Stimulated activated CD4-positive, alpha-beta T cell treated with anti-CD3 and anti-CD28 coated beads, TNF-alpha, amount 100 ng/mL, for 48 hours (primary cell): ENCODE measurements at regions not wholly inside any gene's neighbourhood (a gene's known extent, or its start where the extent isn't known, plus 50 kb on each side); places are given as distances from the start of the nearest gene placed in this dataset.

Experiments
- DNase-seq, 3 donors: peaks; one replicate each; pipeline ENCODE4 v3.0.0-alpha.2; 2020; ENCODE audit warnings: low read depth in 3 of 3

DNA sequence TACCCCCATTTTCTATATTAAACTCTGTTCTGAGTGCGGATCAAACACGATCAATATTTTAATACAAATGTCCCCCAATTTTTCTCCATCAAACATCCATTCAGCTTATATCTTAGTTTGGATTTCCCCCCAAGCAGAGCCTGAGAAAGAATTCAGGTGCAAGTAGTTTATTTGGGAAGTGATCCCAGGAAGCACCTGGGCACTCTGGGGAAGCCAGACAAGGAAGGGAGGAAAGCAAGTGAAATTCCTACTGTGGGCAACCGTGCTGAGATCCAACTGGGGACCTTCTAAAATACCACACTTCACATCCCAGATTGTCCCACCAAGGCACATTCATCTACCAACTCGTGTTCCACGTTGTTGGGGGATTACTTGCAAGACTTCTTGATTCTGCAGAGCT is 323.4 kb upstream of the NBEA start:
- no peak for DNase-seq

DNA sequence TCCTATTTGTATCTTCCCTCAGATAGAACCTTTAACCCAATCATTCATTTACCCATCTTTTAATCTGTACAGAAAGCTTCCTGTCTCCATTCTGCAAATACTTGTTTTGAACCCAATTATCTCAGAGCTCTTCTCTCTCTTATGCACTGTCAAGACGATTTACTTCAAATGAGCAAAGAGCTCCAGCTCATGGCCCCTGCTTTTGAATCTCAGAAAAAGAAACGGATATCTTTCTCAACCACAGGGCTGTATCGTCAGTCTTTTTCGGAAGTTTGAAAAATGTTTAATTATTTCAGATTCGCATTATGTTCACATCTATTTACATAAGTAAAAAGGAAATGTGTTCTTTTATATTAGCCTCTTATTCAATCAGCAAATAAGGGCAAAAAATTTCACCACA is 322.7 kb upstream of the NBEA start:
- DNase-seq: no peak

DNA sequence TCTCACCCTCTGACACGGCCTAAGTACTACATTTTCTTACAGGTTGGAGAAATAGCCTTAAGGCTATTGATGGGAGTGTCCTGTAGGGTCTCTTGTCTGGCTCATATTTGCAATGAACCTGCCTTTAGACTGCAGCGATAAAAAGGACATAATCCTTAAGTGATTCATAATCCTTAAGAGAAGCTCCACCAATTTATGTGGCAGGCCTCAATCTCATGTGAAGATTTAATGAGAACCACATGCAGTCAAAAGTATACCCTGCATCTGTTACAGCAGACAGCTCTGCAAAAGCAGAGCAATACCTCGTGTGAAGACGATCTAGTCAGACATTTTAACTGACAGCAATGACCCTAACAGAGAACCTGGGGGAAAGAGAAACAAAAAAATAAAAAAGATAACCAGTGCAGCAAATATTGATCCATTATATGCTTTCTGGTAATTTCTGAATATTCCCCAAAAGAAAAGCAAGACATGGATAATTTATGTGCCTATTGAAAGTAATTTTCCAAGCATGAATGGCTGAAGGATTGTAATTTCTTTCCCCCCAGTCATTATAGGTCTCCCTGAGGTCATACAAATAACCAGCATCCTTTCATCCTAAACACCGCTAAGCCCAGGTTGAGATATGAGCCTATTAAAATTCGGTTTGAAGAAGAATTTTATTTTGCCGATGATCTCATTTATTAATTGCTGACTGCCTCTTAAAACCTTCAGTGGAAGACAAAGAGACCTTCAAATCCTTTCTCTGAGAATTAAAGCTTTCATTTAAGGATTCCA is 321.8 kb upstream of the NBEA start:
- DNase-seq: no peak

DNA sequence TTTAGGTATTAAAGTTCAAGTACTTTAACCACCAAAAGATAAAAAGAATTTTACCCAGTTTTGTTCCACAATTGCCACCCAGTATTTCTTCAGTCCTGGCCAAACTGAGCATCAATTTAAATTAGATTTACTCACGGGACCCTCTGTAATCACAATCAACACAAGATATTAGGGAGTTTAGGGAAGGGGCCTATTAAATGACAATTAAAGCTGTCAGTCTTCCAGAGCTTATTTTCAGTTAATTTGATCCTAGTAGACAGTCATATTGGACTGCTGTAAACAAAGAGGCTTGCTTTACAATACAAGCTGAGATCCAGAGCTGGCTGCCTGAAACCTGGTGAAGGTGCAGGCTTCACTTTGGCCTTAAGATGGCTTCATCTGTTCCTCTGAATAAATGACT is 321.2 kb upstream of the NBEA start:
- DNase-seq: no peak

DNA sequence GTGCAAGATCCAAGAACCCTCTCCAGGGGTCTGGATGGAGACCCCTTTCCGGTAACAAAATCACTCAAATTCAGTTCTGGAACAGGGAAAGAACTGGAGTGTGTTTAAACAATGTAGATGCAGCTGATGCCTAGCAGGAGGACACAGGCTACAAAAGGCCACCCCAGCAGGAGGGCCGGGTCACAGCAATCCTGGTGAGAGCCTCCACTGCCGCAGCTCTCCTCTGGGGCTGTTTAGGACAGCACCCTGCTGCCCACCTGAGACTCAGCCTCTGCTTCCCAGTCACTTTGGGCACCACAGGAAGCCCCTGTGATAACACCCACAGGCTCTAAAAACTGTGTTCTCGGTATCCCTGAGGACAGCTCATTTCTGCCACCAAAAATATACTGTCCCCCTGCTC is 318.7 kb upstream of the NBEA start:
- no peak for DNase-seq

DNA sequence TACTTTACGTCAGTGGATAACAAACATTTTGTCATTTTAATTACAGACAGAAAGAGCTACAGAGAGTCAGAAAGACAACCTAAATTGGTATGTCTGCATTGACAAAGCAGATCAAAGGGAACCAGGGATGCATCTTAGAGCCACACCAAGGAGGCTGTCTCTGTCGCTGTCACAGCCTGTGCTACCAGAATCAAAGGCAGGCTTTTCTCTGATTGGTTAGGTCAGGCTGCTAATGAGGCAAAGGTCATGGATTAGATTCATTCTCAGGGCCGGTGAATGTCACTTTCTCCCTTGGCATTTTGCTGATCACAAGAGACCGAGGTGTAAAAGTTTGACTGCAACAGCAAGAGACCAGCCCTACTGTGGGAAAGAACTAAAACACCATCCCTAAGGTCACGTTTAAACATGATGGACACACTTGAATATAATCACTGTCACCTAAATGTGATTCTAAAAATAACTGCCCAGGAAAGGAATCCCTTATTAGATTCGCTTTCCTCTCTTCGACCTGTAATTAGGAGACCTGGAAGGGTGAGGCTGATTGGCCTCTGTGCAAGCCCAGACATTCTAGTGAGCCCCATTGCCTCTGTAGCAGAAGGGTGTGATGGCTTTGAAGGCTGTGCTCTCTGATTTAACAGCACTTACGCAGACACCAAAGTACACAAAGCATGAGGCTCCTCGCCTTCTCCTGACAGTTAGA is 314.4 kb upstream of the NBEA start:
- DNase-seq: no peak

DNA sequence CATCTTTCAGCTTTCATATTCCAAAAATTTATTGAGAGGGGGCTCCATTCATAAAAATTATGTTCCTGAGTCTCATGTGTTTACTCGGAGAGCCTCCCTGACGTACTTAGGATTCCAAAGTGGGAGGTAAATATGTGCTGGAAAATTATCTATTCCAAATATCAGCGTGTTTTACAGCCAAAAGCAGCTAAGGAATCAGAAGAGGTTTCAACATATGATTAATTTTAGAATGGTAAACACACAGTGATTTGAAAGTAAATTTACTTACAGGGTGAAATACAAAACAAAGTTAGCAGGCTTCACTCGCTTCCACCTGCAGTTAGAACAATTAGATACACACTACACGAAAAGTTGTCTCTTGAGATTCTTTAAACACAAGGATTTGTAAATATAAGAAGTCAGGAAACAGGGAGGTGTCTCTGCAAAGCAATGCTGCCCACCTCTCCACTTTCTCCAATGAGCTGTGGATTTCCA is 313.8 kb upstream of the NBEA start:
- DNase-seq: no peak

DNA sequence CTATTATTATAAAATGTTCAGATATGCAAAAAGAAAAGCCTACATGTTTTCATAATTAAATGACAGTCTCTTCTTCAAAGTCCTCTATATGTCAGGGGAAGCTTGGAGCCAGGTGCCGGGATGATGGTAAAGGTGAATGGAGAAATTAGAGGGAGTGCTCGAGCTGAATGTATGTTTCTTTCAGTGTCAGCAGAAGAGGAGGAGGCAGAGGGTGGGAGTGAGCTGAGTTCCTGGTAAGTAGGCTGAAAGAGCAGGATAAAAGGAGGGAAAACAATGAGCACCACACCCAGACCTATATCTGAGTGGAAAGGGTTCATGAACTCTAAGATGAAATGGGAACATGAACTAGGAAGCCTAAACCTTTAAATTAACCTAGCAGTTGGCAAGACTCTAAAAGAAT is 307.6 kb upstream of the NBEA start:
- DNase-seq: no peak

DNA sequence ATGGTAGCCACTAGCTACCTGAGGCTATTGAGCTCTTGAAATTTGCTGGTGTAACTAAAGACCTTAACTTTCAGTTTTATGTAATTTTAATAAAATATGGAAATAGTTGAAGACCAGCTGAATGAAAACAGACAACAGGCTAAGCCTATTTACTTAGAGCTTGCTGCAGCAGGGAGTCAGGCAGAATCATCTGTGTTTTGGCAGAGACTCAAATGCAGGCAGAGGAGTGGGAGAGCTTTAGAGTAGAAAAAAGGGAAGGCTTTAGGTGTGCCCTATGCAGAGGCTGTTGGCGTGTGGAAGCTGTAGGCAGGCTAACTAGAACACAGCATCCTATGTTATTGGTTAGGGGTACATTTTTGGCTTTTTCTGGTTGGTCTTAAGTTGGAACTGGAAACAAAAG is 304.9 kb upstream of the NBEA start:
- DNase-seq: no peak

DNA sequence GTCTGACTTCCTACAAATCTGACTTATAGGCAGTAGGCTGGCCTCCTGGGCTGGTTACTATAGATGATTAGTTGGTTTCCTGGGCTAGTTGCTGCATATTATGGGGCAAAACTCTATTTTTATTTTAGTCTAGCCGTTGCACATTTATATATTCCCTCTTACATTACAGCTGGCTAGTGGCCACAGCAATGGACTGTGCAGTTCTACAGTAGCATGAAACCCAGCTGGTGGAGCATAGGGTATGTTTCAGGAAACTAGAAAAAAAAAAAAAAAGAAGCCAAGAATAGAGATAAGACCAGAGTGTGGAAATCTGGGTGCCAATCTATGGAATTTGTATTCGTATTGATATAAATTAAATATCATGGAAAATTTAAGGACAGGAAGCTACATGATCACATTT is 304.4 kb upstream of the NBEA start:
- DNase-seq: no peak

DNA sequence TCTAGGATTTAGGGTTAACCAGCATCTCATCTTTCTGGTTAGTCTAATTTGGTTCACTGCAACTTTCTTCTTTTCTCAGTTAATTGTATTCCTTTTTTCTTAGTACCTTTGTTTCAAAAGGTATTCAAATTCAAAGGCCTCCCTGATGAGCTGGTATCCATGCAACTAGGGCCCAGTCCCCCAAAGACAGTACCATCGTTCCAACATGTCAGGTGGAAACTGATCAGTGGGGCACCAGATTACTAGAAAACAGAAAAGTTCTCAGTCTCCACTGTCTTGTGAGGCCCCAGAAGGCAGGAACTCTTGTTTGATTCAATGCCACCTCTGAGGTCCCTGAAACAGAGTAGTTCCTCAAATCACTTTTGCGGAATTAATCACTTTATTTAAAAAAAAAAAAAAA is 303.2 kb upstream of the NBEA start:
- no peak for DNase-seq

DNA sequence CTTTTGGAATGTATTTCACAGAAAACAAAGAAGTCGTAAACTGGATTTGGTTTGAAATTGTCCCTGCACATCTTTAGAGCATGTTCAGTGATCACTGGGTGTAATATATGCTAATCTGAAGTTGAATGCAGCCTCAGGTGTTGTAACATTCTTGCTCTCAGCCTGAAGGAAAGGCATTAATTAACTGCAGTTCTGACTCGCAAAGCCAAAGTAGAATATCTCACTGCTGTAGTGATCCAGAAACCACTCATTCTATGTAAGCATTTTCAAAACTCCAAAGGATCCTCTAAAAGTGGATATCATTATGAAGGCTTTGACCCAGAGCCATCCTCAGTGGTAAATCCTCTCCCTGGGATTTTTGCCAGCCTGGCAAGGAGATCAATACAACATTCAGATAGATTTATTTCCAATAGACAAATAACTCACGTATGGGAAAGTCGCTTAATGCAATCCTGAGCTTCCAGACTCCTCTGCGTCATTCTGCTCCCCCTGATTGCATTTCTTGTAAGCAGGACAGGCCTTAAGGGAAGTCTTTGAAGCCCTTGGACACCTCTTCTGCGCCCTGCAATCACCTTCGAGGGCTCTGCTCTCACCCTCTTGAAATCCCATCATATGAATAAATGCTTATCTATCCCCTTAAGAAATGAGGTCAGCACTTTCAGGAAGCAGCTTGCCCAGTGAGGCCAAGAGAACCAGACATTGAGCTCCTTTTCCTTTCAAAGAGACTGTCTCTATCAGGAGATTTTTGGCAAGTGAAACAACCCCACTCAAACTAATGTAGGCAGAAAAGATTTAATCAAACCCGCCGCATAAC is 301.7 kb upstream of the NBEA start:
- DNase-seq: no peak

DNA sequence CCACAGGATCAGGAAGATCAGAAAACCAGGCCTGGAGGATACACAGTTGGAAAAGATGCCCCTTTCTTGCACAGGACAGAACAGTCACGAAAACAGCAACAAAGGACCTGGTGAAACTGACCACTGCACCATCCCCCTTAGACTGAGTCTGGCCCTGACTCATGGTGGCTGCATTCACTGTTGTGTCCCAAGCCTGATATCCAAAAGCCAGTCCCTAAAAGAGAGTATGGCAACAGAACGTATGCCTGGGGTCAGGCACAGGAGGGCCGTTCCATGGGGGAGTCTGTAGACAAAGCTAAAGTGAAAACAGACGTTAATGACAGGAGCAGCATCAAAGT is 301.1 kb upstream of the NBEA start:
- no peak for DNase-seq

DNA sequence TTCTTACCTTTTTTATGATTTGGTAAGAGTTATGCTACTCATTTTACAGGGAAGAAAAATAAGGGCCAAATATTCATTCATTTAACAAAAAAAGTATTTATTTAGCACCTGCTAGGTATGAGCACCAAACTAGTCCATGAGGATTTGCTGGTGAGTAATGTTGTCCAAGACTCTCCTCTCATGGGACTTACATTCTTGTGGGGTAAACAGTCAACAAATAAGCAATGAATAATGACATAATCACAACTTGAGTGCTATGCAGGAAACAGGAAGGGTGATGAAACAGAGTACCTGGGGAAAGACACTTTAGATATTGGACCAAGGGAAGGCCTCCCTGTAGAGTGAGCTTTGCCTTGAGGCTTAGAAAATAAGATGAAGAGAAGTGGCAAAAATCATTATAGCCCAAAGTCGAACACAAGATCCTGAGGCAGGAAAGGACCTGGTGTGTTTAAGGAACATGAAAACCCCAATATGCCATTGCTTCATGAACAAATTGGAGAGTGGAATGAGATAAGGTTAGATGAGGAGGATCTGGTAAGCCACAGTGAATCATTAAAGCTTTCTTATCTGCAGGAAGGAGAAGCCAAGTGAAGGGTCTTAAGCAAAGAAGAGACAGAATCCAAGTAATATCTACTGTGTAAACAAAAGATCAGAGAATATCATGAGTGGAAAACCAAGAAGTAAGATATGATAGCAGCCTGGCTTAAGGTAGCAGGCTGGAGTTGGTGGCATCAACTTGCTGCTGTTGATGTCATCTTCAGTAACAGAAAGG is 294.5 kb upstream of the NBEA start:
- DNase-seq: no peak

DNA sequence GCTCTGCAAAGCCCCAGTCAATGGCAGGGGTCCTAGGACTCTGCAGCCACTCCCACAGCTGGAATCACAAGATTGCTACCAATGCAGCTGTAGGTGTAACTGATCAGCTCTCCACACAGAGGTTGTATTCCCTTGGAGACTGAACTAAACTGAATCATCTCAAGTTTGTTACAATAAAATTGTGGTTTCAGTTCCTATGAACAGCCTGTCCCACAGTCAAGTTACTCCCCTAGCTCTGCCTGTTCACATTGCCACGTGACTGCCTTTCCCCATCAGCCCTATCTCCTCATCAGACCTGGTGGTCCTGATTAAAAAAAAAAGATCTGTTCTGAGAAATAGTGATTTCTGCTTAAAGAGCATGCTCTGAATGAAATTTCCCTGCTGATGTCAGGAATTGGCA is 287.9 kb upstream of the NBEA start:
- no peak for DNase-seq

DNA sequence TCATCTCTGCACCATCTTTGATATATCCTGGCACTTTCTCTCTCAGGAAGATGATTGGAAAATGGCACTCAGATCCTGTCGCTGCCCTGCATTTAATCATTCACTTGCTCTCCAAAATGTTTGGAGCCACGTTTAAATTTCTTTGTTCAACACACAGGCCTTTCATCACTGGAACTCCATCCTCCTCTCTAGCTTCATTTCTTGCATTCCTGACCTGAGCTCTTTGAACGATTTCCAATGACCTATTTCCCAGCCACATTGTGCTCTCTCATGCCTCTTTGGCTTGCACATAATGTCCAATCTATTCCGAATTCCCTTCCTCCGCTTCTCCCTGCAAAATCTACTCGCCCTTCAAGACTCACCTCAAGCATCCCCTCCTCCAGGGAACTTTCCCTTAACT is 287.4 kb upstream of the NBEA start:
- no peak for DNase-seq

DNA sequence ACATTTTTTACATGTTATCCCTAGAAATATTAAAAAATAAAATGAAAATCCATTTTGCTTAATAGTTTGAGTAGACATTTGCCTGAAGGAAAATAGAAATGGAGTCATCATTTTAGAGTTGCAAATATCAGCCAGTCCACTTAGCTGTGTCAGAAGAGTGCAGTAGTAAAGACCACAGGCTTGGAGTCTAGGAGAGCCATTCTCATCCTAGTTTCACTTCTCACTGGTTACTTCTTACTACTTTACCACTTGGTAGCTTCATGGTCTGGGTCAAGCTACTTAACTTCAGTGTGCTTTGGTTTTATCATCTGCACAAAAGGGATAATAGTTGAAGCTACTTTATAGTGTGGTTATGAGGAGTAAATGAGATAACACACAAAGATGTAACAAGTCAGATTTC is 286.5 kb upstream of the NBEA start:
- DNase-seq: no peak

DNA sequence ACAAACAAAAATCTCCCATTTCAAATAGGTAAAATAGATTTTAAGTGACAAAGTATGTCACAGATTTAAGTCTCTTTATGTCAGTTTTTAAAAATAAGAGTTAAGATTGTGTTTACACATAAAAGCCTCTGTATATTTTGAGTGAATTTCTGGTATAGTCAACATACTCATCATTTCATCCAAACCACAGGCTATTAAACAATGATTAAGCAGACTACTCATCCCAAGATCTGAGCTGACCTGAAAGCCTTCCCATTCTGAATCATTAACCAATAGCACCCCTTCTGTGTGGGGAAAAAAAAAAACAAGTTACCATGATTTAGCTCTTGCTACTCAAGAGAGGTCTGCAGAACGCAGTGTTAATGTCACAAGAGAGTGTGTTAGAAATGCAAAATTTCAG is 284.4 kb upstream of the NBEA start:
- no peak for DNase-seq

DNA sequence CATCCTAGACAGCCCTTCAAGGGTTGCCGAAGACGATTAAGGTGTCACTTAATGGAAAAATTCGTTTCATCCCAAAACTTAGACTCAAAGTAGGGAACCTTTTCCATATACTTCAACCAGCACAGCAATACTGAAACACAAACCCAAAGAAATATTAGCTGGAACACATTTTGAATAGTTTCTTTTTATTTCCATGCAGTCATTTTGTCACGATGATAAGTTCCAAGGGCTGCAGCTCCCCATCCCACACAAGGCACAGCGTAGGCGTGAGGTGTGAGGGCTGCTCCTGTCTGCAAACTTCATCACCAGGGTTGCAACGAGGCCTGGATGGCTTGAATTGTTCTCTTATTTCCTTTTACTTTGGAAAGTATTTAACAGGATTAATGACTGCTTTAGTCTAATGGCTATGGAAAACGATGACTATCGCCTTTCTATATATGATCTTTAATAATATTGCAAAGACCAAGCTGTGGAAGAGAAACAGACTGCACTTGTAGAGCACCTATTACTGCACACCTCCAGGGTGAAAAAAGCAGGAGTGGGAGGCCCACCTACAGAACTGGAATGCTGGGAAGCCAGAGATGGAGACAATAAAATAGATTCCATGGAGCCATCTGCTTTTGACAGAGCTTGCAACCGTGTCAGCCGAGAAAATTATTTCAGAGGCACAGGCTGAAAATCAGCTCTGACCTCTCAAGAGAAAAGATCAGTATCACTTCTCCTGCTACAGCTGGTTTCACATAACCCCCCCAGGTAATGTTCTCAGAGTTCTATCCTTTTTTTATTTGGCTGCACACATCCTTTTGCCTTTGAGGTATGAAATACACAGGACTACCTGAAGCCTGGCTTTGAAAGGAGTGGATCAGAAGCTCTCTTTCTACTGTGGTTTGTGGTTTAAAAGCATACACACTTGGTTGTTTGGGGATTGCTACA is 274.5 kb upstream of the NBEA start:
- no peak for DNase-seq

DNA sequence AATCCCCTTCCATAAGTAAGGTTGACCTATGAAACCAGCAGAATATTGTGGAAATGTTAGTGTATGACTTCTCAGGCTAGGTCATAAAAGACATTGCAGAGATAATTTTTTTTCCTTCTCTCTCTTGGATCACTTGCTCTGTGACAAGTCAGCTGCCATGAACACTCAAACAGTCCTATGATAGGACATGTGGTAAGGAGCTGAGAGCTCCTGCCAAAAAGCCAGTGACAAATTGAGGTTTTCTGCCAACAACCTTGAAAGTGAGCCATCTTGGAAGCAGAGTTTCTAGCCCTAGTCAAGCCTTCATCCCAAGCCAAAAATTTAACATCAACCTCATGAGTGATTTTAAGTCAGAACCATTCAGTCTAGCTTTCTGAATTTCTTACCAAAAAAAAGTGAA is 270.9 kb upstream of the NBEA start:
- DNase-seq: no peak

DNA sequence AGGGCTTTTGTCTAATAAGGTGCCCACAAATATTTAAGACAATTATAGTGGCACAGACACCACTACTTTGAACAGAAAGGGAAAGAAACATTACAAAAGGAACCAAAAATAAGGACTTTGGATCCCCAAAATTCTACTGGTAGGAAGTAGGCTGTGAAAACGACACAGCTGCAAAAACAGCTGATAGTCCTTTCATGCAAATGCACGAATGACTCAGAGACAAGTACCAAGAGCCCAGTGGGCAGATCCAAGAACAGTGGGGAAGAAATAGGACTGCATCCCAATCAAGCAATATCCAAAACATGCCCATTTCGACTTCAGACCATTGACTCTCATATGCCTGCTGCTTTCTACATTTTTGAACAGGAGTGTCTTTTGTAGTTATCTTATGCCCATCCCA is 269.4 kb upstream of the NBEA start:
- DNase-seq: no peak
